SK-N-SH (cell line): ENCODE measurements at regions not wholly inside any gene's neighbourhood (a gene's known extent, or its start where the extent isn't known, plus 50 kb on each side); places are given as distances from the start of the nearest gene placed in this dataset.

Experiments
- CTCF ChIA-PET: fragments of 300-600, 350-600 bp; formaldehyde crosslinking; extraction: SDS; loops from one replicate; lab custom pipeline; 2021; lab: Yijun Ruan, JAX
- POLR2A ChIA-PET: fragments of 350-600 bp; sonication (Branson Sonifier 250); formaldehyde crosslinking; extraction: SDS; loops from one replicate; lab custom pipeline; 2020; ENCODE audit warnings: antibody characterized with exemption, inconsistent platforms; lab: Yijun Ruan, JAX
- DNase-seq: peaks from one replicate; pipeline ENCODE4 v3.0.0; 2012
- H2AFZ ChIP-seq: fragments of 200-600 bp; sonication (generic); 2 replicates; pipeline ENCODE4 v1.8.1; 2016; ENCODE audit warnings: antibody characterized with exemption, mild to moderate bottlenecking, low read depth
- H3F3A ChIP-seq: fragments of 200-600 bp; sonication (generic); replicated peaks from 2 replicates; pipeline ENCODE3; 2016; ENCODE audit warnings: antibody characterized with exemption, mild to moderate bottlenecking; ENCODE audit not compliant: insufficient read depth
- H3K27ac ChIP-seq, 2 experiments: fragments of 200-500 bp in 1 of 2; fragments of 200-600 bp in 1 of 2; sonication (Bioruptor generic) in 1 of 2; sonication (generic), shearing (Covaris generic) in 1 of 2; 2 replicates each; pipeline versions ENCODE4 v1.5.1 to v1.6.1; 2014 to 2016; ENCODE audit warnings: low read depth in 2 of 2, inconsistent platforms in 1 of 2, low read length in 1 of 2, mild to moderate bottlenecking in 1 of 2, mixed read lengths in 1 of 2
- H3K27me3 ChIP-seq: fragments of 200-600 bp; sonication (generic), shearing (Covaris generic); 2 replicates; pipeline ENCODE4 v1.6.1; 2016; ENCODE audit warnings: mixed run types; ENCODE audit not compliant: insufficient read depth
- H3K36me3 ChIP-seq, 2 experiments: fragments of 200-500 bp in 1 of 2; fragments of 200-600 bp in 1 of 2; sonication (Bioruptor generic) in 1 of 2; sonication (generic) in 1 of 2; replicated peaks in 1 of 2; 2 replicates each; pipeline versions ENCODE3 to v1.5.1; 2014 to 2016; ENCODE audit warnings: low read length in 1 of 2, mild to moderate bottlenecking in 1 of 2; ENCODE audit not compliant: insufficient read depth in 2 of 2, control insufficient read depth in 1 of 2
- H3K4me1 ChIP-seq, 2 experiments: fragments of 200-500 bp in 1 of 2; fragments of 200-600 bp in 1 of 2; sonication (Bioruptor generic) in 1 of 2; sonication (generic), shearing (Covaris generic) in 1 of 2; 2 replicates each; pipeline versions ENCODE4 v1.5.1 to v1.6.1; 2014 to 2016; ENCODE audit warnings: low read depth in 1 of 2, low read length in 1 of 2, mixed run types in 1 of 2; ENCODE audit not compliant: insufficient read depth in 2 of 2, control insufficient read depth in 1 of 2
- H3K4me2 ChIP-seq: fragments of 200-600 bp; sonication (generic), shearing (Covaris generic); 2 replicates; pipeline ENCODE4 v1.6.1; 2017; ENCODE audit warnings: mixed run types
- H3K4me3 ChIP-seq, 2 experiments: fragments of 200-500 bp in 1 of 2; fragments of 200-600 bp in 1 of 2; sonication (Bioruptor generic) in 1 of 2; sonication (generic), shearing (Covaris generic) in 1 of 2; 2 replicates each; pipeline versions ENCODE4 v1.5.1 to v1.8.1; 2014 to 2016; ENCODE audit warnings: low read depth in 2 of 2, inconsistent platforms in 1 of 2, low read length in 1 of 2, mild to moderate bottlenecking in 1 of 2, mixed read lengths in 1 of 2, moderate library complexity in 1 of 2
- H3K79me2 ChIP-seq: fragments of 200-600 bp; sonication (generic); 2 replicates; pipeline ENCODE4 v1.8.1; 2017; ENCODE audit warnings: mild to moderate bottlenecking; ENCODE audit not compliant: insufficient read depth
- H3K9ac ChIP-seq: fragments of 200-600 bp; sonication (generic); 2 replicates; pipeline ENCODE4 v1.6.1; 2017; ENCODE audit warnings: mixed run types
- H3K9me2 ChIP-seq: fragments of 200-600 bp; sonication (generic); 2 replicates; pipeline ENCODE4 v1.6.1; 2017; ENCODE audit warnings: mixed run types
- H3K9me3 ChIP-seq: fragments of 200-600 bp; sonication (generic); 2 replicates; pipeline ENCODE4 v1.6.1; 2017; ENCODE audit warnings: mixed run types, mild to moderate bottlenecking, moderate library complexity
- H4K20me1 ChIP-seq: fragments of 200-600 bp; sonication (generic); 2 replicates; pipeline ENCODE4 v1.6.1; 2017; ENCODE audit warnings: mild to moderate bottlenecking, mixed run types; ENCODE audit not compliant: insufficient read depth
- ELF1 ChIP-seq: IDR thresholded peaks from 2 replicates; pipeline ENCODE4 v1.4.0; 2012
- EP300 ChIP-seq, 2 experiments: IDR thresholded peaks; 2 replicates each; pipeline versions ENCODE4 v1.4.0 to v1.6.1; 2012; ENCODE audit warnings: borderline replicate concordance in 1 of 2, low read depth in 1 of 2, low read length in 1 of 2
- EZH2phosphoT487 ChIP-seq: fragments of 200-600 bp; sonication (generic); IDR thresholded peaks from 2 replicates; pipeline ENCODE4 v1.6.1; 2017; ENCODE audit warnings: low read depth, mixed run types, mild to moderate bottlenecking, antibody characterized with exemption, moderate library complexity, borderline replicate concordance
- FOXJ3 ChIP-seq: sonication (generic); formaldehyde crosslinking; IDR thresholded peaks from 2 replicates; pipeline ENCODE4 v1.5.1; 2020; ENCODE audit warnings: mild to moderate bottlenecking, missing genetic modification reagents
- FOXM1 ChIP-seq: IDR thresholded peaks from 2 replicates; pipeline ENCODE4 v1.4.0; 2012; ENCODE audit warnings: low read depth, mild to moderate bottlenecking
- GABPA ChIP-seq: IDR thresholded peaks from 2 replicates; pipeline ENCODE4 v1.4.0; 2012; ENCODE audit warnings: low read depth, mild to moderate bottlenecking
- GATA2 ChIP-seq: sonication (generic); formaldehyde crosslinking; IDR thresholded peaks from 2 replicates; pipeline ENCODE4 v1.5.0; 2020; ENCODE audit warnings: mild to moderate bottlenecking, missing genetic modification reagents
- JUND ChIP-seq: IDR thresholded peaks from 2 replicates; pipeline ENCODE4 v1.4.0; 2012
- MEF2A ChIP-seq: IDR thresholded peaks from 2 replicates; pipeline ENCODE4 v1.4.0; 2012; ENCODE audit warnings: low read depth, borderline replicate concordance
- NFIC ChIP-seq: IDR thresholded peaks from 2 replicates; pipeline ENCODE4 v1.4.0; 2012; ENCODE audit warnings: borderline replicate concordance
- POLR2AphosphoS5 ChIP-seq: IDR thresholded peaks from 2 replicates; pipeline ENCODE4 v1.6.1; 2012; ENCODE audit warnings: low read depth, low read length
- RCOR1 ChIP-seq: fragments of 150-350 bp; IDR thresholded peaks from 2 replicates; pipeline ENCODE4 v1.6.1; 2017; ENCODE audit warnings: antibody characterized with exemption, low read length
- RFX5 ChIP-seq: IDR thresholded peaks from 2 replicates; pipeline ENCODE4 v1.6.1; 2012; ENCODE audit warnings: mild to moderate bottlenecking, improper control_type of control experiment, low read length
- SIN3A ChIP-seq: IDR thresholded peaks from 2 replicates; pipeline ENCODE4 v1.6.1; 2012; ENCODE audit warnings: low read depth, mild to moderate bottlenecking, low read length, moderate library complexity, borderline replicate concordance
- SMC3 ChIP-seq: IDR thresholded peaks from 2 replicates; pipeline ENCODE4 v1.6.1; 2012; ENCODE audit warnings: low read depth, low read length, improper control_type of control experiment
- TAF1 ChIP-seq: IDR thresholded peaks from 2 replicates; pipeline ENCODE4 v1.6.1; 2012; ENCODE audit warnings: low read depth, mild to moderate bottlenecking, low read length, moderate library complexity, borderline replicate concordance
- WGBS: methylation state at CpG from one replicate; pipeline ENCODE4 v1.1.6; 2017; ENCODE audit warnings: low lambda C conversion rate; 5-methylcytosine and 5-hydroxymethylcytosine counted together
- TF ChIP-seq, protein P1 (sequence below): IDR thresholded peaks from 2 replicates; pipeline ENCODE4 v1.4.0; 2012; ENCODE audit warnings: low read depth
- TF ChIP-seq, protein P2 (sequence below): IDR thresholded peaks from 2 replicates; pipeline ENCODE4; 2012
- TF ChIP-seq, protein P3 (sequence below): fragments of 200-600 bp; sonication (generic); IDR thresholded peaks from 2 replicates; pipeline ENCODE4 v1.6.1; 2017; ENCODE audit warnings: antibody characterized with exemption, mild to moderate bottlenecking, moderate library complexity
- TF ChIP-seq, protein P4 (sequence below): fragments of 150-350 bp; IDR thresholded peaks from 2 replicates; pipeline ENCODE4 v1.6.1; 2017; ENCODE audit warnings: antibody characterized with exemption, low read length, low read depth, borderline replicate concordance
- TF ChIP-seq, protein P5 (sequence below): IDR thresholded peaks from 2 replicates; pipeline ENCODE4 v1.4.0; 2012; ENCODE audit warnings: low read depth, borderline replicate concordance

DNA sequence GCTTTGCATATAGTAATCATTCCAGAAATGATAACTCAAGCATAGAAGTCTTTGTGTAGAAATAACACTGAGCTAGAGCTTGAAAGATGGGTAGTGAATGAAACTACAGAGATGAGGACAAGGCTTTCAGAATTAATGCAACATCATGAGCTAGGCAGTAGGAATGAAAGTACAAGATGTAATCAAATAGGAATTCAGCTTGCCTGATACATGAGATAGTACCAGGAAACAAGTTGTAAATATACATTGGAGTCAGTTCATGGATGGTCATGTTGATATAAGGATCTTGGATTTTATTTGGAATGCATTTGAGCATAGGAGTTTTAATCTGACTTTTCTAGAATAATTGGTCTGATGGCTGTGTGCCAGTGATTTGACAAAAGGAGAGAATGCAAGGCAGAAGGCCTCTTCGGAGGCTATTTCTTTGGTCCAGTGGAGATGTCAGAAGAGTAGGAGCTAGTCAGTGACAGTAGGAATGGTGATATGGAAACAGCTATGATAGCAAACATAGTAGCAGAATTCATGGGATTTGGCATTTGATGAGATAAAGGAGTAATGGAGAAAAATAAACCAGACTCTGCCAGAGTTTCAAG is 206.4 kb upstream of the PACRGL start:
- WGBS = 48% methylated on average over 1 of the region's 1 CpG
- peak overlapping the region in 1 of 2 experiments; percentile 67; a peak in 2 of 4 replicates for H3K27ac ChIP-seq
- POLR2A ChIA-PET = no interaction called here

More for the DNA sequence above, 206.4 kb upstream of the PACRGL start:
- Histone ChIP-seq H3K9ac (no peak overlapping the region), H3K36me3 (peaks cover 16 to 46% of the 10 kb centered on the region in 2 experiments), H3K27me3 (no peaks in the 10 kb centered on the region), H3K9me2 (no peaks in the 10 kb centered on the region), H3K4me3 (no peak overlapping the region)
- TF ChIP-seq ELF1 (no peak), RFX5 (no peak), SIN3A (no peak), TAF1 (no peak), GABPA (no peak), MEF2A (no peak), SMC3 (no peak), JUND (no peak), EZH2phosphoT487 (no peak), POLR2AphosphoS5 (no peak), GATA2 (CRISPR knock-in tag) (no peak), FOXJ3 (CRISPR knock-in tag) (no peak), RCOR1 (no peak), FOXM1 (no peak), EP300 (IDR thresholded peaks at IDR 0.05; ENCODE audit: borderline replicate concordance in 1 of 2, low read depth in 1 of 2, low read length in 1 of 2) (peak in 1 of 2 experiments; percentile 36; a peak in 1 of 4 replicates), NFIC (peak; percentile 44; the same call in 1 of the 2 replicates)
- TF ChIP-seq, protein P1, sequence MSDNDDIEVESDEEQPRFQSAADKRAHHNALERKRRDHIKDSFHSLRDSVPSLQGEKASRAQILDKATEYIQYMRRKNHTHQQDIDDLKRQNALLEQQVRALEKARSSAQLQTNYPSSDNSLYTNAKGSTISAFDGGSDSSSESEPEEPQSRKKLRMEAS = no peak
- TF ChIP-seq, protein P2, sequence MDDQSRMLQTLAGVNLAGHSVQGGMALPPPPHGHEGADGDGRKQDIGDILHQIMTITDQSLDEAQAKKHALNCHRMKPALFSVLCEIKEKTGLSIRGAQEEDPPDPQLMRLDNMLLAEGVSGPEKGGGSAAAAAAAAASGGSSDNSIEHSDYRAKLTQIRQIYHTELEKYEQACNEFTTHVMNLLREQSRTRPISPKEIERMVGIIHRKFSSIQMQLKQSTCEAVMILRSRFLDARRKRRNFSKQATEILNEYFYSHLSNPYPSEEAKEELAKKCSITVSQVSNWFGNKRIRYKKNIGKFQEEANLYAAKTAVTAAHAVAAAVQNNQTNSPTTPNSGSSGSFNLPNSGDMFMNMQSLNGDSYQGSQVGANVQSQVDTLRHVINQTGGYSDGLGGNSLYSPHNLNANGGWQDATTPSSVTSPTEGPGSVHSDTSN = 0 out of 2 replicates have a peak, but pooled peaks have one; percentile 20
- TF ChIP-seq, protein P3, sequence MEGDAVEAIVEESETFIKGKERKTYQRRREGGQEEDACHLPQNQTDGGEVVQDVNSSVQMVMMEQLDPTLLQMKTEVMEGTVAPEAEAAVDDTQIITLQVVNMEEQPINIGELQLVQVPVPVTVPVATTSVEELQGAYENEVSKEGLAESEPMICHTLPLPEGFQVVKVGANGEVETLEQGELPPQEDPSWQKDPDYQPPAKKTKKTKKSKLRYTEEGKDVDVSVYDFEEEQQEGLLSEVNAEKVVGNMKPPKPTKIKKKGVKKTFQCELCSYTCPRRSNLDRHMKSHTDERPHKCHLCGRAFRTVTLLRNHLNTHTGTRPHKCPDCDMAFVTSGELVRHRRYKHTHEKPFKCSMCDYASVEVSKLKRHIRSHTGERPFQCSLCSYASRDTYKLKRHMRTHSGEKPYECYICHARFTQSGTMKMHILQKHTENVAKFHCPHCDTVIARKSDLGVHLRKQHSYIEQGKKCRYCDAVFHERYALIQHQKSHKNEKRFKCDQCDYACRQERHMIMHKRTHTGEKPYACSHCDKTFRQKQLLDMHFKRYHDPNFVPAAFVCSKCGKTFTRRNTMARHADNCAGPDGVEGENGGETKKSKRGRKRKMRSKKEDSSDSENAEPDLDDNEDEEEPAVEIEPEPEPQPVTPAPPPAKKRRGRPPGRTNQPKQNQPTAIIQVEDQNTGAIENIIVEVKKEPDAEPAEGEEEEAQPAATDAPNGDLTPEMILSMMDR = no peak
- TF ChIP-seq, protein P4, sequence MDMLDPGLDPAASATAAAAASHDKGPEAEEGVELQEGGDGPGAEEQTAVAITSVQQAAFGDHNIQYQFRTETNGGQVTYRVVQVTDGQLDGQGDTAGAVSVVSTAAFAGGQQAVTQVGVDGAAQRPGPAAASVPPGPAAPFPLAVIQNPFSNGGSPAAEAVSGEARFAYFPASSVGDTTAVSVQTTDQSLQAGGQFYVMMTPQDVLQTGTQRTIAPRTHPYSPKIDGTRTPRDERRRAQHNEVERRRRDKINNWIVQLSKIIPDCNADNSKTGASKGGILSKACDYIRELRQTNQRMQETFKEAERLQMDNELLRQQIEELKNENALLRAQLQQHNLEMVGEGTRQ = no peak
- TF ChIP-seq, protein P5, sequence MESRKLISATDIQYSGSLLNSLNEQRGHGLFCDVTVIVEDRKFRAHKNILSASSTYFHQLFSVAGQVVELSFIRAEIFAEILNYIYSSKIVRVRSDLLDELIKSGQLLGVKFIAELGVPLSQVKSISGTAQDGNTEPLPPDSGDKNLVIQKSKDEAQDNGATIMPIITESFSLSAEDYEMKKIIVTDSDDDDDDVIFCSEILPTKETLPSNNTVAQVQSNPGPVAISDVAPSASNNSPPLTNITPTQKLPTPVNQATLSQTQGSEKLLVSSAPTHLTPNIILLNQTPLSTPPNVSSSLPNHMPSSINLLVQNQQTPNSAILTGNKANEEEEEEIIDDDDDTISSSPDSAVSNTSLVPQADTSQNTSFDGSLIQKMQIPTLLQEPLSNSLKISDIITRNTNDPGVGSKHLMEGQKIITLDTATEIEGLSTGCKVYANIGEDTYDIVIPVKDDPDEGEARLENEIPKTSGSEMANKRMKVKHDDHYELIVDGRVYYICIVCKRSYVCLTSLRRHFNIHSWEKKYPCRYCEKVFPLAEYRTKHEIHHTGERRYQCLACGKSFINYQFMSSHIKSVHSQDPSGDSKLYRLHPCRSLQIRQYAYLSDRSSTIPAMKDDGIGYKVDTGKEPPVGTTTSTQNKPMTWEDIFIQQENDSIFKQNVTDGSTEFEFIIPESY = no peak
- TF ChIP-seq, all 33 proteins: peak for 3
- Histone ChIP-seq H2AFZ (no peak overlapping the region), H4K20me1 (no peaks in the 10 kb centered on the region; the same call in 1 of the 2 replicates), H3K4me1 (no peaks in the 10 kb centered on the region; a peak in 2 of 4 replicates), H3K9me3 (no peaks in the 10 kb centered on the region), H3K4me2 (peak overlapping the region; percentile 0; the same call in 1 of the 2 replicates), H3K79me2 (no peaks in the 10 kb centered on the region), H3F3A (peaks cover 19% of the 10 kb centered on the region)
- no peak for DNase-seq
- CTCF ChIA-PET = no interaction called here
